SU-DHL-6 (cell line): ENCODE measurements at regions not wholly inside any gene's neighbourhood (a gene's known extent, or its start where the extent isn't known, plus 50 kb on each side); places are given as distances from the start of the nearest gene placed in this dataset.

Experiments used
- H2AFZ ChIP-seq: fragments of 200-600 bp; sonication (generic); 2 replicates; pipeline ENCODE4 v1.6.1; 2014; ENCODE audit warnings: low read depth, mild to moderate bottlenecking, moderate library complexity, mixed read lengths, antibody characterized with exemption, low read length; ENCODE audit not compliant: severe bottlenecking
- H3F3A ChIP-seq: fragments of 200-600 bp; shearing (Covaris generic); 2 replicates; pipeline ENCODE4 v1.6.0; 2016; ENCODE audit warnings: antibody characterized with exemption, mild to moderate bottlenecking; ENCODE audit not compliant: insufficient read depth
- H3K27ac ChIP-seq: fragments of 200-600 bp; sonication (generic); 2 replicates; pipeline ENCODE4 v1.5.1; 2016; ENCODE audit warnings: low read depth, mild to moderate bottlenecking, low read length, moderate library complexity, mixed read lengths
- H3K27me3 ChIP-seq: fragments of 200-600 bp; sonication (generic), shearing (Covaris generic); 2 replicates; pipeline ENCODE4 v1.6.0; 2014; ENCODE audit warnings: mild to moderate bottlenecking, low read length
- H3K36me3 ChIP-seq: fragments of 200-600 bp; sonication (generic); 2 replicates; pipeline ENCODE4 v1.6.1; 2014; ENCODE audit warnings: mild to moderate bottlenecking, low read length, mixed read lengths
- H3K4me2 ChIP-seq: fragments of 300-600, 200-600 bp; shearing (Covaris generic), sonication (generic); 2 replicates; pipeline ENCODE4 v1.6.0; 2014; ENCODE audit warnings: low read length, low read depth, mild to moderate bottlenecking; ENCODE audit not compliant: poor library complexity, severe bottlenecking
- H3K4me3 ChIP-seq: fragments of 200-600 bp; sonication (generic); 2 replicates; pipeline ENCODE4 v1.5.1; 2014; ENCODE audit warnings: antibody characterized with exemption, low read length, mild to moderate bottlenecking, mixed read lengths; ENCODE audit not compliant: insufficient read depth, poor library complexity, severe bottlenecking
- H3K79me2 ChIP-seq: fragments of 200-600 bp; sonication (generic); 2 replicates; pipeline ENCODE4 v1.6.1; 2014; ENCODE audit warnings: mild to moderate bottlenecking, low read length, moderate library complexity; ENCODE audit not compliant: insufficient read depth
- H3K9ac ChIP-seq: fragments of 200-600 bp; sonication (generic); 2 replicates; pipeline ENCODE4 v1.7.0; 2014; ENCODE audit warnings: mild to moderate bottlenecking, low read length
- H3K9me2 ChIP-seq: fragments of 200-600 bp; sonication (generic); replicated peaks from 2 replicates; pipeline ENCODE4 v1.6.1; 2014; ENCODE audit warnings: low read length; ENCODE audit not compliant: insufficient read depth
- H3K9me3 ChIP-seq: fragments of 200-600 bp; sonication (generic); 2 replicates; pipeline ENCODE4 v1.6.1; 2014; ENCODE audit warnings: low read length, mixed read lengths; ENCODE audit not compliant: insufficient read depth
- H4K20me1 ChIP-seq: fragments of 200-600 bp; sonication (generic); 2 replicates; pipeline ENCODE4 v1.6.1; 2014; ENCODE audit warnings: low read depth, mild to moderate bottlenecking, antibody characterized with exemption, low read length, moderate library complexity, mixed read lengths
- CTCF ChIP-seq: fragments of 200-600 bp; sonication (generic); IDR thresholded peaks from one replicate; pipeline ENCODE4 v1.5.1; 2017; ENCODE audit warnings: antibody characterized with exemption, mild to moderate bottlenecking, low read length, moderate library complexity; ENCODE audit not compliant: insufficient read depth, poor library complexity, severe bottlenecking
- EZH2phosphoT487 ChIP-seq: fragments of 200-600 bp; sonication (generic), shearing (Covaris generic); conservative IDR thresholded peaks from 2 replicates; pipeline ENCODE4 v1.6.1; 2018; ENCODE audit warnings: mild to moderate bottlenecking, antibody characterized with exemption, low read length, moderate library complexity, mixed read lengths

- Histone ChIP-seq H3K27ac (no peak overlapping the region), H2AFZ (no peak overlapping the region), H3K4me2 (no peak overlapping the region), H3K79me2 (no peaks in the 10 kb centered on the region), H4K20me1 (no peaks in the 10 kb centered on the region), H3K9me2 (no peaks in the 10 kb centered on the region), H3K9me3 (no peaks in the 10 kb centered on the region), H3K27me3 (no peaks in the 10 kb centered on the region), H3K9ac (no peak overlapping the region), H3K4me3 (no peak overlapping the region), H3F3A (no peaks in the 10 kb centered on the region), H3K36me3 (no peaks in the 10 kb centered on the region)
- TF ChIP-seq CTCF (no peak), EZH2phosphoT487 (no peak)
Measured at GRCh38 chr2:198401644-198402043, 597.3 kb downstream of the PLCL1 start.

- H2AFZ ChIP-seq = no peak overlapping the region
- H3K9me3 ChIP-seq = no peaks in the 10 kb centered on the region
- H3K27me3 ChIP-seq = no peaks in the 10 kb centered on the region
- H3F3A ChIP-seq = no peaks in the 10 kb centered on the region
- H4K20me1 ChIP-seq = no peaks in the 10 kb centered on the region
- H3K9me2 ChIP-seq = no peaks in the 10 kb centered on the region
- H3K9ac ChIP-seq = no peak overlapping the region
- no peaks in the 10 kb centered on the region for H3K79me2 ChIP-seq
- no peak for TF ChIP-seq EZH2phosphoT487
- TF ChIP-seq CTCF = no peak
- H3K27ac ChIP-seq = no peak overlapping the region
- H3K36me3 ChIP-seq = no peaks in the 10 kb centered on the region
- no peak overlapping the region for H3K4me3 ChIP-seq
- no peak overlapping the region for H3K4me2 ChIP-seq
Measured at GRCh38 chr2:198400999-198401398, 596.6 kb downstream of the PLCL1 start.

- TF ChIP-seq EZH2phosphoT487 (no peak), CTCF (no peak)
Measured at GRCh38 chr2:198394208-198394607, 589.8 kb downstream of the PLCL1 start.

GRCh38 chr2:198390670-198391069, 586.3 kb downstream of the PLCL1 start:
- no peak overlapping the region for H3K9ac ChIP-seq
- no peaks in the 10 kb centered on the region for H3K9me2 ChIP-seq
- H3K27me3 ChIP-seq = no peaks in the 10 kb centered on the region
- no peak overlapping the region for H3K4me3 ChIP-seq
- no peaks in the 10 kb centered on the region for H3K9me3 ChIP-seq
- no peak for TF ChIP-seq EZH2phosphoT487
- no peak for TF ChIP-seq CTCF
- H3F3A ChIP-seq = no peaks in the 10 kb centered on the region
- H3K36me3 ChIP-seq = no peaks in the 10 kb centered on the region
- H3K4me2 ChIP-seq = no peak overlapping the region
- H3K79me2 ChIP-seq = no peaks in the 10 kb centered on the region
- no peak overlapping the region for H3K27ac ChIP-seq
- no peaks in the 10 kb centered on the region for H4K20me1 ChIP-seq
- no peak overlapping the region for H2AFZ ChIP-seq

More at GRCh38 chr2:198394208-198394607, 589.8 kb downstream of the PLCL1 start:
- H3K9me3 ChIP-seq = no peaks in the 10 kb centered on the region
- no peaks in the 10 kb centered on the region for H3K9me2 ChIP-seq
- no peak overlapping the region for H3K27ac ChIP-seq
- no peaks in the 10 kb centered on the region for H3K27me3 ChIP-seq
- no peak overlapping the region for H3K4me2 ChIP-seq
- no peaks in the 10 kb centered on the region for H3F3A ChIP-seq
- H3K9ac ChIP-seq = no peak overlapping the region
- H3K36me3 ChIP-seq = no peaks in the 10 kb centered on the region
- no peak overlapping the region for H2AFZ ChIP-seq
- H3K4me3 ChIP-seq = no peak overlapping the region
- H3K79me2 ChIP-seq = no peaks in the 10 kb centered on the region
- H4K20me1 ChIP-seq = no peaks in the 10 kb centered on the region
